ENCODE measurements at regions not wholly inside any gene's neighbourhood (a gene's known extent, or its start where the extent isn't known, plus 50 kb on each side); places are given as distances from the start of the nearest gene placed in this dataset.

DNA sequence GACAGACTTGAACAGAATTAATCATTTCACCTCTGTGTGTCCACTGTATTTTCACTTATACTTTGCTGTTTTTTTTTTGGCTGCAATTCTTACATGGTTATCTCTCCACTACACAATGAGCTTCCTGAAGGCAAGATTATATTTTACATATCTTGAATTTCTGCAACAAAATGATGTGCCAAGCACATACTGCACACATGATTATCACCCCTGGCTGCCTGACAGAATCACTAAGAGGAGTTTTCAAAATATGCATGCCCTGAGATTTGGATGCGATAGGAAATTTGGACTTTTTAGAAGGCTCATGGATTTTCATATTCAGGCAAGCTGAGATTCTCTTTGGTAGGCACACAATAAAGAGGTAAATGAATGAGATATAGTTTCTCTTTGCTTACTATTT lies 1162.1 kb upstream of the IGFBP7 start:
- H3K36me3 Mint-ChIP-seq (ENCODE audit: low read depth), result peaks cover 22% of the 10 kb centered on the region
- Histone ChIP-seq H3K36me3 (ENCODE audit: insufficient read depth) (no peaks in the 10 kb centered on the region), H3K9me2 (ENCODE audit: insufficient read depth) (no peaks in the 10 kb centered on the region), H3K4me1 (ENCODE audit: insufficient read depth) (no peaks in the 10 kb centered on the region), H3K79me2 (replicated peaks; ENCODE audit: insufficient read depth) (no peaks in the 10 kb centered on the region), H2AFZ (no peak overlapping the region), H3F3A (replicated peaks; ENCODE audit: low read depth) (no peaks in the 10 kb centered on the region), H4K20me1 (replicated peaks; ENCODE audit: insufficient read depth) (no peaks in the 10 kb centered on the region), H3K4me2 (no peak overlapping the region), H3K27ac (ENCODE audit: low read depth) (no peak overlapping the region), H3K27me3 (ENCODE audit: insufficient read depth) (no peaks in the 10 kb centered on the region), H3K4me3 (no peak overlapping the region)
- peaks cover 26% of the 10 kb centered on the region for H3K9me3 Mint-ChIP-seq
- no peaks in the 10 kb centered on the region for H3K4me1 Mint-ChIP-seq
- no peak overlapping the region for H3K27ac Mint-ChIP-seq
- no peak overlapping the region for H3K4me3 Mint-ChIP-seq
- DNase-seq (ENCODE audit: low spot score) (no peak), ATAC-seq (no peak)
- TF ChIP-seq CREB1 (CRISPR knock-in tag; IDR thresholded peaks at IDR 0.05; ENCODE audit: low read depth) (no peak), CTCF (conservative IDR thresholded peaks at IDR 0.05; ENCODE audit: low read depth in 2 of 2) (no peak), JUNB (IDR thresholded peaks at IDR 0.05; ENCODE audit: unreplicated experiment) (no peak), STAT1 (IDR thresholded peaks at IDR 0.05; ENCODE audit: unreplicated experiment) (no peak), ETS1 (IDR thresholded peaks at IDR 0.05) (no peak), EZH2 (IDR thresholded peaks at IDR 0.05; ENCODE audit: low read depth, unreplicated experiment) (no peak), NANOG (IDR thresholded peaks at IDR 0.05; ENCODE audit: borderline replicate concordance) (no peak), EZH2phosphoT487 (IDR thresholded peaks at IDR 0.05; ENCODE audit: unreplicated experiment) (no peak), POLR2AphosphoS5 (IDR thresholded peaks at IDR 0.05; ENCODE audit: low read depth) (no peak), ZNF114 (CRISPR knock-in tag; IDR thresholded peaks at IDR 0.05) (no peak)
- TF ChIP-seq, protein P1, sequence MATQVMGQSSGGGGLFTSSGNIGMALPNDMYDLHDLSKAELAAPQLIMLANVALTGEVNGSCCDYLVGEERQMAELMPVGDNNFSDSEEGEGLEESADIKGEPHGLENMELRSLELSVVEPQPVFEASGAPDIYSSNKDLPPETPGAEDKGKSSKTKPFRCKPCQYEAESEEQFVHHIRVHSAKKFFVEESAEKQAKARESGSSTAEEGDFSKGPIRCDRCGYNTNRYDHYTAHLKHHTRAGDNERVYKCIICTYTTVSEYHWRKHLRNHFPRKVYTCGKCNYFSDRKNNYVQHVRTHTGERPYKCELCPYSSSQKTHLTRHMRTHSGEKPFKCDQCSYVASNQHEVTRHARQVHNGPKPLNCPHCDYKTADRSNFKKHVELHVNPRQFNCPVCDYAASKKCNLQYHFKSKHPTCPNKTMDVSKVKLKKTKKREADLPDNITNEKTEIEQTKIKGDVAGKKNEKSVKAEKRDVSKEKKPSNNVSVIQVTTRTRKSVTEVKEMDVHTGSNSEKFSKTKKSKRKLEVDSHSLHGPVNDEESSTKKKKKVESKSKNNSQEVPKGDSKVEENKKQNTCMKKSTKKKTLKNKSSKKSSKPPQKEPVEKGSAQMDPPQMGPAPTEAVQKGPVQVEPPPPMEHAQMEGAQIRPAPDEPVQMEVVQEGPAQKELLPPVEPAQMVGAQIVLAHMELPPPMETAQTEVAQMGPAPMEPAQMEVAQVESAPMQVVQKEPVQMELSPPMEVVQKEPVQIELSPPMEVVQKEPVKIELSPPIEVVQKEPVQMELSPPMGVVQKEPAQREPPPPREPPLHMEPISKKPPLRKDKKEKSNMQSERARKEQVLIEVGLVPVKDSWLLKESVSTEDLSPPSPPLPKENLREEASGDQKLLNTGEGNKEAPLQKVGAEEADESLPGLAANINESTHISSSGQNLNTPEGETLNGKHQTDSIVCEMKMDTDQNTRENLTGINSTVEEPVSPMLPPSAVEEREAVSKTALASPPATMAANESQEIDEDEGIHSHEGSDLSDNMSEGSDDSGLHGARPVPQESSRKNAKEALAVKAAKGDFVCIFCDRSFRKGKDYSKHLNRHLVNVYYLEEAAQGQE (IDR thresholded peaks at IDR 0.05; ENCODE audit: unreplicated experiment), result no peak
- TF ChIP-seq, protein P2, sequence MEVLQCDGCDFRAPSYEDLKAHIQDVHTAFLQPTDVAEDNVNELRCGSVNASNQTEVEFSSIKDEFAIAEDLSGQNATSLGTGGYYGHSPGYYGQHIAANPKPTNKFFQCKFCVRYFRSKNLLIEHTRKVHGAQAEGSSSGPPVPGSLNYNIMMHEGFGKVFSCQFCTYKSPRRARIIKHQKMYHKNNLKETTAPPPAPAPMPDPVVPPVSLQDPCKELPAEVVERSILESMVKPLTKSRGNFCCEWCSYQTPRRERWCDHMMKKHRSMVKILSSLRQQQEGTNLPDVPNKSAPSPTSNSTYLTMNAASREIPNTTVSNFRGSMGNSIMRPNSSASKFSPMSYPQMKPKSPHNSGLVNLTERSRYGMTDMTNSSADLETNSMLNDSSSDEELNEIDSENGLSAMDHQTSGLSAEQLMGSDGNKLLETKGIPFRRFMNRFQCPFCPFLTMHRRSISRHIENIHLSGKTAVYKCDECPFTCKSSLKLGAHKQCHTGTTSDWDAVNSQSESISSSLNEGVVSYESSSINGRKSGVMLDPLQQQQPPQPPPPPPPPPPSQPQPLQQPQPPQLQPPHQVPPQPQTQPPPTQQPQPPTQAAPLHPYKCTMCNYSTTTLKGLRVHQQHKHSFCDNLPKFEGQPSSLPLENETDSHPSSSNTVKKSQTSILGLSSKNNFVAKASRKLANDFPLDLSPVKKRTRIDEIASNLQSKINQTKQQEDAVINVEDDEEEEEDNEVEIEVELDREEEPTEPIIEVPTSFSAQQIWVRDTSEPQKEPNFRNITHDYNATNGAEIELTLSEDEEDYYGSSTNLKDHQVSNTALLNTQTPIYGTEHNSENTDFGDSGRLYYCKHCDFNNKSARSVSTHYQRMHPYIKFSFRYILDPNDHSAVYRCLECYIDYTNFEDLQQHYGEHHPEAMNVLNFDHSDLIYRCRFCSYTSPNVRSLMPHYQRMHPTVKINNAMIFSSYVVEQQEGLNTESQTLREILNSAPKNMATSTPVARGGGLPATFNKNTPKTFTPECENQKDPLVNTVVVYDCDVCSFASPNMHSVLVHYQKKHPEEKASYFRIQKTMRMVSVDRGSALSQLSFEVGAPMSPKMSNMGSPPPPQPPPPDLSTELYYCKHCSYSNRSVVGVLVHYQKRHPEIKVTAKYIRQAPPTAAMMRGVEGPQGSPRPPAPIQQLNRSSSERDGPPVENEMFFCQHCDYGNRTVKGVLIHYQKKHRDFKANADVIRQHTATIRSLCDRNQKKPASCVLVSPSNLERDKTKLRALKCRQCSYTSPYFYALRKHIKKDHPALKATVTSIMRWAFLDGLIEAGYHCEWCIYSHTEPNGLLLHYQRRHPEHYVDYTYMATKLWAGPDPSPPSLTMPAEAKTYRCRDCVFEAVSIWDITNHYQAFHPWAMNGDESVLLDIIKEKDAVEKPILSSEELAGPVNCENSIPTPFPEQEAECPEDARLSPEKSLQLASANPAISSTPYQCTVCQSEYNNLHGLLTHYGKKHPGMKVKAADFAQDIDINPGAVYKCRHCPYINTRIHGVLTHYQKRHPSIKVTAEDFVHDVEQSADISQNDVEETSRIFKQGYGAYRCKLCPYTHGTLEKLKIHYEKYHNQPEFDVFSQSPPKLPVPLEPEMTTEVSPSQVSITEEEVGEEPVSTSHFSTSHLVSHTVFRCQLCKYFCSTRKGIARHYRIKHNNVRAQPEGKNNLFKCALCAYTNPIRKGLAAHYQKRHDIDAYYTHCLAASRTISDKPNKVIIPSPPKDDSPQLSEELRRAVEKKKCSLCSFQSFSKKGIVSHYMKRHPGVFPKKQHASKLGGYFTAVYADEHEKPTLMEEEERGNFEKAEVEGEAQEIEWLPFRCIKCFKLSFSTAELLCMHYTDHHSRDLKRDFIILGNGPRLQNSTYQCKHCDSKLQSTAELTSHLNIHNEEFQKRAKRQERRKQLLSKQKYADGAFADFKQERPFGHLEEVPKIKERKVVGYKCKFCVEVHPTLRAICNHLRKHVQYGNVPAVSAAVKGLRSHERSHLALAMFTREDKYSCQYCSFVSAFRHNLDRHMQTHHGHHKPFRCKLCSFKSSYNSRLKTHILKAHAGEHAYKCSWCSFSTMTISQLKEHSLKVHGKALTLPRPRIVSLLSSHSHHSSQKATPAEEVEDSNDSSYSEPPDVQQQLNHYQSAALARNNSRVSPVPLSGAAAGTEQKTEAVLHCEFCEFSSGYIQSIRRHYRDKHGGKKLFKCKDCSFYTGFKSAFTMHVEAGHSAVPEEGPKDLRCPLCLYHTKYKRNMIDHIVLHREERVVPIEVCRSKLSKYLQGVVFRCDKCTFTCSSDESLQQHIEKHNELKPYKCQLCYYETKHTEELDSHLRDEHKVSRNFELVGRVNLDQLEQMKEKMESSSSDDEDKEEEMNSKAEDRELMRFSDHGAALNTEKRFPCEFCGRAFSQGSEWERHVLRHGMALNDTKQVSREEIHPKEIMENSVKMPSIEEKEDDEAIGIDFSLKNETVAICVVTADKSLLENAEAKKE (CRISPR knock-in tag; IDR thresholded peaks at IDR 0.05), result no peak
- H3K27me3 Mint-ChIP-seq (ENCODE audit: insufficient read depth, low read depth, poor library complexity), result no peaks in the 10 kb centered on the region

Measured in GM23338 (cell line).